GM10266 (cell line): ENCODE measurements at regions not wholly inside any gene's neighbourhood (a gene's known extent, or its start where the extent isn't known, plus 50 kb on each side); places are given as distances from the start of the nearest gene placed in this dataset.
A peak's percentile ranks its signal among the peaks of the same experiment; 100 is the strongest.

Experiments used
- DNase-seq: peaks from one replicate; pipeline ENCODE4 v3.0.0; 2012; ENCODE audit errors: extremely low spot score
- TF ChIP-seq, protein P1 (sequence below): IDR thresholded peaks from 2 replicates; pipeline ENCODE4 v1.5.1; 2012; ENCODE audit warnings: mild to moderate bottlenecking, low read depth; ENCODE audit not compliant: control insufficient read depth, insufficient read depth; ENCODE audit errors: missing control alignments

DNA sequence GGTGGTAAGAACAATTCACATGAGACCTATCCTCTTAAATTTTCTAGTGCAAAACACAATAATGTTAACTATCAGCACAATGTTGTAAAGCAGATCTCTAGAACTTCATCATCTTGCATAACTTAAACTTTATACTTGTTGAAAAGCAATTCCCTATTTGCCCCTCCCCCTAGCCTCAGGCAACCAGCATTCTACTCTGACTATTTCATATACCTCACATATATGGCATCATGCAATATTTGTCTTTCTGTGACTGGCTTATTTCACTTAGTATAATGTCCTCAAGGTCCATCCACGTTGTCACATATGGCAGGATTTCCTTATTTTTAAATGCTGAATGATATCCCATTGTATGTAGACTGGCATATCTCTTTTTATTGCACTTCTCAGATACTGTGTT, 86.5 kb downstream of the STRADB start:
- TF ChIP-seq, protein P1, sequence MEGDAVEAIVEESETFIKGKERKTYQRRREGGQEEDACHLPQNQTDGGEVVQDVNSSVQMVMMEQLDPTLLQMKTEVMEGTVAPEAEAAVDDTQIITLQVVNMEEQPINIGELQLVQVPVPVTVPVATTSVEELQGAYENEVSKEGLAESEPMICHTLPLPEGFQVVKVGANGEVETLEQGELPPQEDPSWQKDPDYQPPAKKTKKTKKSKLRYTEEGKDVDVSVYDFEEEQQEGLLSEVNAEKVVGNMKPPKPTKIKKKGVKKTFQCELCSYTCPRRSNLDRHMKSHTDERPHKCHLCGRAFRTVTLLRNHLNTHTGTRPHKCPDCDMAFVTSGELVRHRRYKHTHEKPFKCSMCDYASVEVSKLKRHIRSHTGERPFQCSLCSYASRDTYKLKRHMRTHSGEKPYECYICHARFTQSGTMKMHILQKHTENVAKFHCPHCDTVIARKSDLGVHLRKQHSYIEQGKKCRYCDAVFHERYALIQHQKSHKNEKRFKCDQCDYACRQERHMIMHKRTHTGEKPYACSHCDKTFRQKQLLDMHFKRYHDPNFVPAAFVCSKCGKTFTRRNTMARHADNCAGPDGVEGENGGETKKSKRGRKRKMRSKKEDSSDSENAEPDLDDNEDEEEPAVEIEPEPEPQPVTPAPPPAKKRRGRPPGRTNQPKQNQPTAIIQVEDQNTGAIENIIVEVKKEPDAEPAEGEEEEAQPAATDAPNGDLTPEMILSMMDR = no peak
- no peak for DNase-seq

DNA sequence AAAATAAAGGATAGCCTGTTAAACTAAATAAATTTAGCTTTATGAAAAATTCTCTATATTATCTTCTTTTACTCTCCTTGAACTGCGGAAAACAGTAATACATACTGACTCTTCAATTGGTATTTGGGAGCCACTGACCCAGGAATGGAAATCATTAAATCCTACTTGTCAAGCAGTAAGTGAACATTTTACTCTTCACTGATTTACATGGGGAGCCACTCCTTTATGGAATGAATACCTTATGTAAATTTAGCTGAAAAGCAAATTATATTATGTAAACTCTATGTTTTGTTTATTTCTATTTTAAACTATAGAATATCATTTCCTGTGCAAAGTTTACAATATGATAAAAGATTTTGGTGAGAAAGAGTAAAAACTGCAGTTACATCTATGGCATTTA, 85.2 kb downstream of the STRADB start:
- TF ChIP-seq, protein P1 = no peak
- DNase-seq = no peak

DNA sequence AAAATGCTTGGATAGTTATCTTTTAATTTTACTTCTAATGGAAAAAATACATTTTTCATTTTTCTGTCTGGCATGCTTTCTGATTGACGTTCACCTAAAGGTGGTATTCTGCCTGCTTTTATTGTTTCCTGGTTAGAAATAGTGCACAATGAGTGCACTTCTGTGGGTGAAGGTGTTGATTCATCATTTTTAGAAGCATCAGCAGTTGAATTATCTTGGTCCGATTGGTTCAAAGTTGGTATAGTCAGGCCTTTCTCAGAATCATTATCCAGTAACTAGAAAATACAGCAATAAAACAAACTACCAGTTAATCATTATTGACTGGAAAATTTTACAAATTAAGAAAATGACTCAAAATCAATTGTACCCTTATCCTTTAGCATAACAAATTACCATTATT, 84.5 kb downstream of the STRADB start:
- DNase-seq = no peak
- TF ChIP-seq, protein P1 = no peak

DNA sequence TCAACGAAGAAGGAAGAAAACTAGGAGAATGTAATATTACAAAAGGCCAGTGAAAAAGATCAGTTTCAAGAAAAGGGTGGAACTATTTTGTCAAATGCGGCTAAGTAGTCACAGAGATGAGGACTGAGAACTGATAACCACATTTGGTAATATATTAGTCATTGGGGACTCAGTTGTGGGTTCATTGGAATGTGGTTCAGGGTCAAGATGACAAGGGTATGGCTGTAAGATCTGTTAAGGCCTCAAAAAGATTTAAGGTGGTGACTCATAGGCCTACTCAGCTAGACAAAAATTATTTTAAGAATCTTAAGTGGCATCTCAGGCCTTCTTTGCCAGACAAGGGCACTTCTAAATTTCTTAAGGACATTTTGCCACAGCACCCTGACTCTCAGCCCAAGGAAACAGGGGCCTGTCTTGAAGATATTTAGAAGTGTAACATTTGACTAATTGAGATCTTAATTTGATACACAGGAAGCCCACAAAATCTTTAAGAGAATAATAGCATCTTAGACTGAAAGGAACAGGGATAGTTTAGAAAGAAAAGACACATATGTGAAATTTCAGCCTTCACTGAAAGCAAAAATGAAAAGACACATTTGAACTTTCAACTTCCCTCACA, 81.3 kb downstream of the STRADB start:
- TF ChIP-seq, protein P1 = no peak
- DNase-seq = peak; percentile 4
